ENCODE measurements at regions not wholly inside any gene's neighbourhood (a gene's known extent, or its start where the extent isn't known, plus 50 kb on each side); places are given as distances from the start of the nearest gene placed in this dataset.

DNA sequence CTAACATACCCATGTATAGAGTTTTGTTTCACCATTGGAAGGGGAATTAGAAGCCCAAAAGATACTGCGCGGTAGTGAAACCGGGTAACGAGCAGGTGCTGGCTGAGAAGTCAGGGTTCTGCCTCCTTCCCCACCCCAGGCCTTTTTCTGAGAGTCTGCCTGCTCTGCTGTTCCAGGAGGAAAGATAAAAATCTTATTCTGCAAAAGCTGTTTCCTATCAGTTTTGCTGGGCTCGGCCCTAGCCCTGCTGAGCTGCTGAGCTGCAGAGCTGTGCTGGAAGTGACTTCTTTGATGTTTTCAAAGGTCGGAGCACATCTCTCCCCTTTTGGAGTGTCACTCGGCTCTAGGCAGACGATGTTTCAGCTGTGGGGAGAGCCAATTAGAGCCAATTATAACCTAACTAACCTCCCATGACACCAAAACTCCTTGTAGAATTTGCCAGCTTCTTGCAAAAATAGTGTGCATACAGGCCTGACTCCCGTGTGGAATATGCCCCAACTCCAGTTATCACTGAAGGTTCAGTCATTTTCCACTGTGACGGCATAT lies 59.4 kb downstream of the SPATA19 start:
- TF ChIP-seq CTCF (conservative IDR thresholded peaks at IDR 0.05) = no peak
- no peak for TF ChIP-seq ZFX (IDR thresholded peaks at IDR 0.05)

Data from C4-2B (cell line).